ENCODE measurements at regions not wholly inside any gene's neighbourhood (a gene's known extent, or its start where the extent isn't known, plus 50 kb on each side); places are given as distances from the start of the nearest gene placed in this dataset.

DNA sequence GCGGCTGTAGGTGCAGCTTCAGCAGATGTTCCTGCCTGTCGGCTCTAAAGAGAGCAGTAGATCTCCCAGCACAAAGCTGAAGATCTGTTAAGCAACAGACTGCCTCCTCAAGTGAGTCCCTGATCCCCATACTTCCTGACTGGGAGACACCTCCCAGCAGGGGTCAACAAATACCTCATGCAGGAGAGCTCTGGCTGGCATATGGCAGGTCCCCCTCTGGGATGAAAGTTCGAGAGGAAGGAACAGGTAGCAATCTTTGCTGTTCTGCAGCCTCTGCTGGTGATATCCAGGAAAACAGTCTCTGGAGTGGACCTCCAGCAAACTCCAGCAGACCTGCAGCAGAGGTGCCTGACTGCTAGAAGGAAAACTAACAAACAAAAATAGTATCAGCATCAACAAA, 337.1 kb upstream of the USP15 start:
- POLR2A ChIA-PET: no interaction called here
- no peak for DNase-seq (ENCODE audit: low read depth)
- no peak overlapping the region for H3K4me3 ChIP-seq (ENCODE audit: low read depth, low read length)
- H3K36me3 ChIP-seq (ENCODE audit: control insufficient read depth, insufficient read depth, low read length): no peaks in the 10 kb centered on the region
- TF ChIP-seq, protein P1, sequence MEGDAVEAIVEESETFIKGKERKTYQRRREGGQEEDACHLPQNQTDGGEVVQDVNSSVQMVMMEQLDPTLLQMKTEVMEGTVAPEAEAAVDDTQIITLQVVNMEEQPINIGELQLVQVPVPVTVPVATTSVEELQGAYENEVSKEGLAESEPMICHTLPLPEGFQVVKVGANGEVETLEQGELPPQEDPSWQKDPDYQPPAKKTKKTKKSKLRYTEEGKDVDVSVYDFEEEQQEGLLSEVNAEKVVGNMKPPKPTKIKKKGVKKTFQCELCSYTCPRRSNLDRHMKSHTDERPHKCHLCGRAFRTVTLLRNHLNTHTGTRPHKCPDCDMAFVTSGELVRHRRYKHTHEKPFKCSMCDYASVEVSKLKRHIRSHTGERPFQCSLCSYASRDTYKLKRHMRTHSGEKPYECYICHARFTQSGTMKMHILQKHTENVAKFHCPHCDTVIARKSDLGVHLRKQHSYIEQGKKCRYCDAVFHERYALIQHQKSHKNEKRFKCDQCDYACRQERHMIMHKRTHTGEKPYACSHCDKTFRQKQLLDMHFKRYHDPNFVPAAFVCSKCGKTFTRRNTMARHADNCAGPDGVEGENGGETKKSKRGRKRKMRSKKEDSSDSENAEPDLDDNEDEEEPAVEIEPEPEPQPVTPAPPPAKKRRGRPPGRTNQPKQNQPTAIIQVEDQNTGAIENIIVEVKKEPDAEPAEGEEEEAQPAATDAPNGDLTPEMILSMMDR (IDR thresholded peaks at IDR 0.05; ENCODE audit: insufficient read depth, low read depth, low read length): no peak
- CTCF ChIA-PET: no interaction called here
- H3K27me3 ChIP-seq (ENCODE audit: control insufficient read depth, insufficient read depth, low read length): no peaks in the 10 kb centered on the region

DNA sequence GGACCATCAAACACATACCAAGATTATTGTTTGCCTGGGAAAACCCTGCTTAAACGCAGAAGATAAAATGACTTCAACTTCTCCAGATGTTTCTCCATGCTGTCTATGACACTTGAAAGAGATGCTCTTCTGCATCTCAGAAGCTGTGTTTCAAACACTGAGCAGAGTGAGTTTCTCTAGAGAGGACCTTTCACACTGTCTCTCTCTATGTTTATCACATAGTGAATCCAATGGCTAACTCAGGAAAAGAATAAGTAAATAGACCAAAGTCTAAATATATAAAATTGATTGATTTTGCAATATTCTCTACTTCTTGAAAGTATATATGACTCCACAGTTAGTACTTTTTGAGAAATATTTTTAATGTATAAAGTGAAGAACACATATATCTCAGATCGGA, 325.6 kb upstream of the USP15 start:
- H3K36me3 ChIP-seq (ENCODE audit: control insufficient read depth, insufficient read depth, low read length): no peaks in the 10 kb centered on the region
- H3K4me3 ChIP-seq (ENCODE audit: low read depth, low read length): no peak overlapping the region
- CTCF ChIA-PET: interaction anchor here (0.5 kb wide), 1 partner anchor 883 kb away, joined by 3 read pairs; no protein-coding TSS in a partner anchor
- POLR2A ChIA-PET: no interaction called here
- no peaks in the 10 kb centered on the region for H3K27me3 ChIP-seq (ENCODE audit: control insufficient read depth, insufficient read depth, low read length)
- DNase-seq (ENCODE audit: low read depth): no peak
- TF ChIP-seq, protein P1 (IDR thresholded peaks at IDR 0.05; ENCODE audit: insufficient read depth, low read depth, low read length): no peak

DNA sequence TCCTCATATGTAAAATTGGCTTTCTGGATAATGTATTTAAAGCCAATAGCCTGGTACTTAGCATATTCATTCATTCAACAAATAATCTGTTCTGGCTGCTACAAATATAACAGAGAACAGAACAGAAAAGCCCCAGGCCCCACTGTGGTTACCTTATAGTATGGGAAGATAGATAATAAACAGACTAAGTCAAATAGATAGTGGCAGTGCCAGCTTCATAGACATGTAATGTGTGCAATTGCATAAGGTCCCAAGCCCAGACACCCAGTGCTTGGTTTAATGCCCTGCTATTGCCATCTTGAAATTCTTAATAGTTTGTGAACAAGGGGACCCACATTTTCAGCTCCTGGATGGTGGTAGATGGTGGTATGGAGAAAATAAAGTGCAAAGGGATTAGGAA, 320.2 kb upstream of the USP15 start:
- POLR2A ChIA-PET: no interaction called here
- Histone ChIP-seq H3K4me3 (ENCODE audit: low read depth, low read length) (no peak overlapping the region), H3K36me3 (ENCODE audit: control insufficient read depth, insufficient read depth, low read length) (no peaks in the 10 kb centered on the region), H3K27me3 (ENCODE audit: control insufficient read depth, insufficient read depth, low read length) (no peaks in the 10 kb centered on the region)
- TF ChIP-seq, protein P1 (IDR thresholded peaks at IDR 0.05; ENCODE audit: insufficient read depth, low read depth, low read length): no peak
- DNase-seq (ENCODE audit: low read depth): no peak
- CTCF ChIA-PET: no interaction called here

DNA sequence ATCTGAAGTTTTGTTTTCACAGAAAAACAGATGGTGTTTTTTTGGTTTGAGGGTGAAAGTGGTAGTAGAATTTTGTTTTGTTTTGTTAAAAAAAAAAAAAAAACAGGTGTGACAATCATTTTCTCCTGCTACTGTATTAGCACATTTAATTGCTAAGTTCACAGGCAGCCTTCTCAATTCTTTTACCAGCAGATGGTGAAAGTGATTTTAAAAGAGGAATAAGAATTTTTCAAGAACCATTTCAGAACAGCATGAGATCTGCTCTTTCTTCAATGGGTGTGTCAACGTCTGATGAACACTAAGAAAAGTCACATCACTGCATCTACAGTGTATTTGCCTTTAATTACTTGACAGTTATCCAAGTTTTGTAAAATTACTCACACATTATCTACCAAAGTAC, 303.7 kb upstream of the USP15 start:
- TF ChIP-seq, protein P1 (IDR thresholded peaks at IDR 0.05; ENCODE audit: insufficient read depth, low read depth, low read length): no peak
- POLR2A ChIA-PET: no interaction called here
- no peak for DNase-seq (ENCODE audit: low read depth)
- CTCF ChIA-PET: no interaction called here
- no peak overlapping the region for H3K4me3 ChIP-seq (ENCODE audit: low read depth, low read length)
- no peaks in the 10 kb centered on the region for H3K27me3 ChIP-seq (ENCODE audit: control insufficient read depth, insufficient read depth, low read length)
- no peaks in the 10 kb centered on the region for H3K36me3 ChIP-seq (ENCODE audit: control insufficient read depth, insufficient read depth, low read length)

DNA sequence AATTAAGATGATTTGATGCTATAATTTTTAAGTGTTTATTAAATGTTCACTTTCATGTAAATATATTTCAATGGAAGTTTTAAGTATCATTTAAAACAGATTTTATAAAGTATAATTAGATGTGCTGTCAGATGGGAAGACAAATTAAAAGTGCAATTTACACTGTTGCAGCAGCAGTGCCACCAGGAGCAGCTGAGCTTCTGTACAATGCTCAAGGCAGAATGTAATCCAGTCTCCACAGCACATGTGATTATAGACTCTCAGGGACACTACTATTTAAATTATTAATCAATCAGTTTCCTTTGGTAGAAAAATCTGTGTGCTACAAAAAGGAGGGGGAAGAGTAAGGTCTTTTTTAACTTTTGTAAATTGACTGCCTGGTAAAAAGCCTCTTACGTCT, 285.7 kb upstream of the USP15 start:
- TF ChIP-seq, protein P1 (IDR thresholded peaks at IDR 0.05; ENCODE audit: insufficient read depth, low read depth, low read length): no peak
- ChIA-PET CTCF (interaction anchor here (0.7 kb wide), 1 partner anchor 259 kb away, joined by 3 read pairs; no protein-coding TSS in a partner anchor), POLR2A (no interaction called here)
- Histone ChIP-seq H3K4me3 (ENCODE audit: low read depth, low read length) (no peak overlapping the region), H3K27me3 (ENCODE audit: control insufficient read depth, insufficient read depth, low read length) (no peaks in the 10 kb centered on the region), H3K36me3 (ENCODE audit: control insufficient read depth, insufficient read depth, low read length) (no peaks in the 10 kb centered on the region)
- DNase-seq (ENCODE audit: low read depth): no peak

All from BJ (cell line).